Gastroesophageal sphincter (tissue), 3 donors: ENCODE measurements at regions not wholly inside any gene's neighbourhood (a gene's known extent, or its start where the extent isn't known, plus 50 kb on each side); places are given as distances from the start of the nearest gene placed in this dataset.

Source experiments
- EP300 ChIP-seq: sonication (generic); formaldehyde crosslinking; IDR thresholded peaks from one replicate; pipeline ENCODE4 v1.6.1; 2017; ENCODE audit warnings: antibody characterized with exemption, mild to moderate bottlenecking
- POLR2A ChIP-seq, 2 donors: fragments of 450-650 bp; IDR thresholded peaks; one replicate each; pipeline ENCODE4 v1.6.1; 2017; ENCODE audit warnings: antibody characterized with exemption in 2 of 2, mild to moderate bottlenecking in 2 of 2, moderate library complexity in 1 of 2
- POLR2AphosphoS5 ChIP-seq: sonication (generic); formaldehyde crosslinking; IDR thresholded peaks from one replicate; pipeline ENCODE4 v1.6.1; 2017; ENCODE audit warnings: antibody characterized with exemption
- TF ChIP-seq, protein P1 (sequence below), 4 experiments: fragments of 200-600 bp in 2 of 4; fragments of 450-650 bp in 2 of 4; sonication (generic) in 1 of 4; IDR thresholded peaks; one replicate each; pipeline ENCODE4 v1.5.1; 2017 to 2019; ENCODE audit warnings: antibody characterized with exemption in 4 of 4, mild to moderate bottlenecking in 2 of 4, moderate library complexity in 2 of 4

DNA sequence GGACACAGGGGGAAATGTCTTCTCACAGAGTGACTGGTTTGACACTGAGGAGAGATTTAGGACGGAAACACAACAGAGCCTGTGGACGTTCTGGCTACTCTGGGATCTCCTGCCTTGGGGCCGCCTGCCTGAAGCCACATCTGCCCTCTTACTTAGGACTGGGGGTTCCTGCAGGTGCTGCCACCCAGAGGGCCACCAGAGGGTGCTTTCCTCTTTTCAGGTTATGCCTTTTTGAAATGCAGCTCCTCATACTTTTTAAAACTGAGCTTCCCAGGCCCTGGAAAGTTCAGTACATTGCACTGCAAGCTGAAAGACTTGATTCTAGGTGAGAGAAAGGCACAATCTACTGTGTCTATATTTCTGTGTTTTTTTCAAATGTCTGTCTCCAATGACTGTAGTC lies 92.2 kb upstream of the PGRMC2 start:
- TF ChIP-seq, protein P1, sequence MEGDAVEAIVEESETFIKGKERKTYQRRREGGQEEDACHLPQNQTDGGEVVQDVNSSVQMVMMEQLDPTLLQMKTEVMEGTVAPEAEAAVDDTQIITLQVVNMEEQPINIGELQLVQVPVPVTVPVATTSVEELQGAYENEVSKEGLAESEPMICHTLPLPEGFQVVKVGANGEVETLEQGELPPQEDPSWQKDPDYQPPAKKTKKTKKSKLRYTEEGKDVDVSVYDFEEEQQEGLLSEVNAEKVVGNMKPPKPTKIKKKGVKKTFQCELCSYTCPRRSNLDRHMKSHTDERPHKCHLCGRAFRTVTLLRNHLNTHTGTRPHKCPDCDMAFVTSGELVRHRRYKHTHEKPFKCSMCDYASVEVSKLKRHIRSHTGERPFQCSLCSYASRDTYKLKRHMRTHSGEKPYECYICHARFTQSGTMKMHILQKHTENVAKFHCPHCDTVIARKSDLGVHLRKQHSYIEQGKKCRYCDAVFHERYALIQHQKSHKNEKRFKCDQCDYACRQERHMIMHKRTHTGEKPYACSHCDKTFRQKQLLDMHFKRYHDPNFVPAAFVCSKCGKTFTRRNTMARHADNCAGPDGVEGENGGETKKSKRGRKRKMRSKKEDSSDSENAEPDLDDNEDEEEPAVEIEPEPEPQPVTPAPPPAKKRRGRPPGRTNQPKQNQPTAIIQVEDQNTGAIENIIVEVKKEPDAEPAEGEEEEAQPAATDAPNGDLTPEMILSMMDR (IDR thresholded peaks at IDR 0.05) = peak; percentile 22 to 69 (median 53)
- TF ChIP-seq POLR2A (IDR thresholded peaks at IDR 0.05) (no peak), EP300 (no peak), POLR2AphosphoS5 (no peak)
